ENCODE measurements at regions not wholly inside any gene's neighbourhood (a gene's known extent, or its start where the extent isn't known, plus 50 kb on each side); places are given as distances from the start of the nearest gene placed in this dataset. TPM values are rescaled to one million over a fixed set of nuclear protein-coding genes. Genes with fewer than 3 reads are reported as not detected.

- H3K27me3 ChIP-seq (ENCODE audit: control insufficient read depth in 3 of 3, insufficient read depth in 3 of 3, low read length in 3 of 3), result peaks cover 0 to 3% (median 0%) of the 10 kb centered on the region in 3 donors
- H3K9ac ChIP-seq (ENCODE audit: low read depth in 1 of 3, low read length in 3 of 3), result no peak overlapping the region
- H3K27ac ChIP-seq (ENCODE audit: low read depth, low read length), result no peak overlapping the region
- no peaks in the 10 kb centered on the region for H3K4me1 ChIP-seq (ENCODE audit: control insufficient read depth in 3 of 3, insufficient read depth in 3 of 3, low read length in 3 of 3)
- peaks cover 2 to 7% (median 3%) of the 10 kb centered on the region in 3 donors for H3K9me3 ChIP-seq (ENCODE audit: control insufficient read depth in 3 of 3, low read length in 3 of 3)
- H3K36me3 ChIP-seq (ENCODE audit: control insufficient read depth in 3 of 3, insufficient read depth in 3 of 3, low read length in 3 of 3), result no peaks in the 10 kb centered on the region
- no peak overlapping the region for H3K4me3 ChIP-seq (ENCODE audit: low read length in 3 of 3)
Observed at GRCh38 chr14:99101855-99102461, 170.0 kb downstream of the BCL11B start.

- Histone ChIP-seq H3K4me3 (ENCODE audit: low read length in 3 of 3) (no peak overlapping the region), H3K36me3 (ENCODE audit: control insufficient read depth in 3 of 3, insufficient read depth in 3 of 3, low read length in 3 of 3) (no peaks in the 10 kb centered on the region), H3K27me3 (ENCODE audit: control insufficient read depth in 3 of 3, insufficient read depth in 3 of 3, low read length in 3 of 3) (peaks cover 31 to 46% (median 37%) of the 10 kb centered on the region in 3 donors), H3K9ac (ENCODE audit: low read depth in 1 of 3, low read length in 3 of 3) (no peak overlapping the region), H3K9me3 (ENCODE audit: control insufficient read depth in 3 of 3, low read length in 3 of 3) (peaks cover 0 to 2% (median 0%) of the 10 kb centered on the region in 3 donors), H3K4me1 (ENCODE audit: control insufficient read depth in 3 of 3, insufficient read depth in 3 of 3, low read length in 3 of 3) (no peaks in the 10 kb centered on the region), H3K27ac (ENCODE audit: low read depth, low read length) (no peak overlapping the region)
Observed at GRCh38 chr14:99116741-99117295, 155.2 kb downstream of the BCL11B start.

GRCh38 chr14:99117671-99118045, 154.3 kb downstream of the BCL11B start:
- Histone ChIP-seq H3K9me3 (ENCODE audit: control insufficient read depth in 3 of 3, low read length in 3 of 3) (peaks cover 0 to 2% (median 0%) of the 10 kb centered on the region in 3 donors), H3K4me1 (ENCODE audit: control insufficient read depth in 3 of 3, insufficient read depth in 3 of 3, low read length in 3 of 3) (no peaks in the 10 kb centered on the region), H3K4me3 (ENCODE audit: low read length in 3 of 3) (no peak overlapping the region), H3K36me3 (ENCODE audit: control insufficient read depth in 3 of 3, insufficient read depth in 3 of 3, low read length in 3 of 3) (no peaks in the 10 kb centered on the region), H3K9ac (ENCODE audit: low read depth in 1 of 3, low read length in 3 of 3) (no peak overlapping the region), H3K27me3 (ENCODE audit: control insufficient read depth in 3 of 3, insufficient read depth in 3 of 3, low read length in 3 of 3) (peaks cover 31 to 46% (median 45%) of the 10 kb centered on the region in 3 donors), H3K27ac (ENCODE audit: low read depth, low read length) (no peak overlapping the region)

GRCh38 chr14:99118046-99118721, 153.8 kb downstream of the BCL11B start:
- no peak overlapping the region for H3K9ac ChIP-seq (ENCODE audit: low read depth in 1 of 3, low read length in 3 of 3)
- peaks cover 0 to 2% (median 0%) of the 10 kb centered on the region in 3 donors for H3K9me3 ChIP-seq (ENCODE audit: control insufficient read depth in 3 of 3, low read length in 3 of 3)
- H3K27me3 ChIP-seq (ENCODE audit: control insufficient read depth in 3 of 3, insufficient read depth in 3 of 3, low read length in 3 of 3), result peaks cover 31 to 47% (median 45%) of the 10 kb centered on the region in 3 donors
- H3K27ac ChIP-seq (ENCODE audit: low read depth, low read length), result no peak overlapping the region
- no peaks in the 10 kb centered on the region for H3K4me1 ChIP-seq (ENCODE audit: control insufficient read depth in 3 of 3, insufficient read depth in 3 of 3, low read length in 3 of 3)
- no peaks in the 10 kb centered on the region for H3K36me3 ChIP-seq (ENCODE audit: control insufficient read depth in 3 of 3, insufficient read depth in 3 of 3, low read length in 3 of 3)
- no peak overlapping the region for H3K4me3 ChIP-seq (ENCODE audit: low read length in 3 of 3)

- Histone ChIP-seq H3K9ac (ENCODE audit: low read depth in 1 of 3, low read length in 3 of 3) (no peak overlapping the region), H3K4me3 (ENCODE audit: low read length in 3 of 3) (no peak overlapping the region), H3K27me3 (ENCODE audit: control insufficient read depth in 3 of 3, insufficient read depth in 3 of 3, low read length in 3 of 3) (peaks cover 31 to 51% (median 45%) of the 10 kb centered on the region in 3 donors), H3K4me1 (ENCODE audit: control insufficient read depth in 3 of 3, insufficient read depth in 3 of 3, low read length in 3 of 3) (no peaks in the 10 kb centered on the region), H3K9me3 (ENCODE audit: control insufficient read depth in 3 of 3, low read length in 3 of 3) (peaks cover 0 to 2% (median 0%) of the 10 kb centered on the region in 3 donors), H3K27ac (ENCODE audit: low read depth, low read length) (no peak overlapping the region), H3K36me3 (ENCODE audit: control insufficient read depth in 3 of 3, insufficient read depth in 3 of 3, low read length in 3 of 3) (no peaks in the 10 kb centered on the region)
Observed at GRCh38 chr14:99118946-99119345, 153.1 kb downstream of the BCL11B start.

Small RNA genes lying in the stretch of these regions (small RNA-seq; reads per million reads assigned to genes)
- not detected for gene AL162151.2
- gene RN7SL714P, result not detected

All from skeletal muscle tissue (tissue), 4 donors.